ENCODE measurements at regions not wholly inside any gene's neighbourhood (a gene's known extent, or its start where the extent isn't known, plus 50 kb on each side); places are given as distances from the start of the nearest gene placed in this dataset.
A peak's percentile ranks its signal among the peaks of the same experiment; 100 is the strongest.

- FAIRE-seq (no peak), ATAC-seq (no peak), DNase-seq (ENCODE audit: low read depth in 1 of 2, low spot score in 1 of 2) (no peak)
- Histone ChIP-seq H3K4me1 (no peaks in the 10 kb centered on the region), H3K27ac (no peak overlapping the region), H3K4me2 (no peak overlapping the region), H3K4me3 (no peak overlapping the region), H3K9me3 (no peaks in the 10 kb centered on the region)
- POLR2A ChIA-PET = no interaction called here
- TF ChIP-seq JUNB (IDR thresholded peaks at IDR 0.05) (no peak), FOSL2 (IDR thresholded peaks at IDR 0.05) (no peak), FOSL2 (CRISPR knock-in tag; IDR thresholded peaks at IDR 0.05) (no peak), MAFK (IDR thresholded peaks at IDR 0.05; ENCODE audit: partially characterized antibody) (no peak), NFE2L2 (conservative IDR thresholded peaks at IDR 0.05; ENCODE audit: low read length) (no peak), MAZ (IDR thresholded peaks at IDR 0.05; ENCODE audit: borderline replicate concordance, low read depth, low read length) (no peak), BHLHE40 (IDR thresholded peaks at IDR 0.05; ENCODE audit: low read depth, low read length) (no peak), FOXS1 (CRISPR knock-in tag; IDR thresholded peaks at IDR 0.05) (no peak), HOXB13 (CRISPR knock-in tag; IDR thresholded peaks at IDR 0.05; ENCODE audit: low read depth) (no peak), RARB (CRISPR knock-in tag; IDR thresholded peaks at IDR 0.05) (no peak), TP53 (CRISPR knock-in tag; IDR thresholded peaks at IDR 0.05) (no peak), ELK1 (IDR thresholded peaks at IDR 0.05; ENCODE audit: low read depth, low read length) (no peak), ZSCAN20 (CRISPR knock-in tag; IDR thresholded peaks at IDR 0.05) (no peak)
- CTCF ChIA-PET = interaction anchor here (0.6 to 2.8 kb wide), 14 partner anchors 8 to 586 kb away, joined by 3 to 12 read pairs (median 4); no protein-coding TSS in a partner anchor
These were observed 120.6 kb upstream of the PLPP4 start for GRCh38 chr10:120336306-120336910.

- ChIA-PET CTCF (interaction anchor here (0.6 to 2.8 kb wide), 16 partner anchors 9 to 587 kb away, joined by 3 to 12 read pairs (median 3); no protein-coding TSS in a partner anchor), POLR2A (no interaction called here)
- ATAC-seq (peak in 1 of 2 experiments; percentile 69; a peak in 3 of 6 replicates), FAIRE-seq (peak; percentile 88), DNase-seq (ENCODE audit: low read depth in 1 of 2, low spot score in 1 of 2) (peak; percentile 3 to 49)
- H3K27ac ChIP-seq = no peak overlapping the region
- no peaks in the 10 kb centered on the region for H3K9me3 ChIP-seq
- 2% methylated on average over 4 of the region's 4 CpGs for WGBS (ENCODE audit: missing lambda C conversion rate)
- H3K4me3 ChIP-seq = no peak overlapping the region
- no peak overlapping the region for H3K4me2 ChIP-seq
- no peaks in the 10 kb centered on the region for H3K4me1 ChIP-seq
- TF ChIP-seq SMC3 (IDR thresholded peaks at IDR 0.05) (peak; percentile 66), POLR2A (IDR thresholded peaks at IDR 0.05; ENCODE audit: low read length) (no peak), CTCF (IDR thresholded peaks at IDR 0.05) (peak; percentile 63), RAD21 (conservative IDR thresholded peaks at IDR 0.05 in 1 of 2, IDR thresholded peaks at IDR 0.05 in 1 of 2) (peak; percentile 39 to 56; a peak in 4 of 5 replicates), MAZ (IDR thresholded peaks at IDR 0.05; ENCODE audit: borderline replicate concordance, low read depth, low read length) (no peak)
These were observed 120.0 kb upstream of the PLPP4 start for GRCh38 chr10:120336911-120337540.

GRCh38 chr10:120342115-120342714 is 114.8 kb upstream of the PLPP4 start:
- POLR2A ChIA-PET = no interaction called here
- 14% methylated on average over 7 of the region's 7 CpGs for WGBS (ENCODE audit: missing lambda C conversion rate)
- TF ChIP-seq CBX8 (IDR thresholded peaks at IDR 0.05) (no peak), FOXS1 (CRISPR knock-in tag; IDR thresholded peaks at IDR 0.05) (no peak), HDAC2 (IDR thresholded peaks at IDR 0.05) (no peak), TFCP2L1 (CRISPR knock-in tag; IDR thresholded peaks at IDR 0.05) (no peak), HOXA7 (CRISPR knock-in tag; IDR thresholded peaks at IDR 0.05) (no peak), EP300 (IDR thresholded peaks at IDR 0.05) (no peak), FOSB (CRISPR knock-in tag; IDR thresholded peaks at IDR 0.05) (no peak), TP53 (CRISPR knock-in tag; IDR thresholded peaks at IDR 0.05) (no peak), KDM1A (IDR thresholded peaks at IDR 0.05; ENCODE audit: low read depth) (no peak)
- no peak overlapping the region for H3K4me3 ChIP-seq
- DNase-seq (ENCODE audit: low read depth in 1 of 2, low spot score in 1 of 2) (no peak), FAIRE-seq (no peak), ATAC-seq (no peak)
- H3K4me1 ChIP-seq = no peaks in the 10 kb centered on the region
- CTCF ChIA-PET = no interaction called here
- no peak overlapping the region for H3K4me2 ChIP-seq
- H3K9me3 ChIP-seq = no peaks in the 10 kb centered on the region
- no peak overlapping the region for H3K27ac ChIP-seq
